ENCODE measurements at regions not wholly inside any gene's neighbourhood (a gene's known extent, or its start where the extent isn't known, plus 50 kb on each side); places are given as distances from the start of the nearest gene placed in this dataset.
A peak's percentile ranks its signal among the peaks of the same experiment; 100 is the strongest.

- DNase-seq: no peak
These were observed 92.1 kb upstream of the FAM3C start for GRCh38 chr7:121488111-121488650.

- DNase-seq: no peak
These were observed 90.5 kb upstream of the FAM3C start for GRCh38 chr7:121486590-121486989.

GRCh38 chr7:121485467-121486243 is 89.5 kb upstream of the FAM3C start:
- peak; percentile 9 for DNase-seq

- no peak for DNase-seq
These were observed 88.1 kb upstream of the FAM3C start for GRCh38 chr7:121484089-121484763.

GRCh38 chr7:121480566-121481335 is 84.6 kb upstream of the FAM3C start:
- DNase-seq: no peak

GRCh38 chr7:121480058-121480457 is 84.0 kb upstream of the FAM3C start:
- no peak for DNase-seq

GRCh38 chr7:121479466-121479865 is 83.4 kb upstream of the FAM3C start:
- no peak for DNase-seq

GRCh38 chr7:121475806-121476205 is 79.7 kb upstream of the FAM3C start:
- no peak for DNase-seq

- no peak for DNase-seq
These were observed 78.2 kb upstream of the FAM3C start for GRCh38 chr7:121474301-121474673.

- no peak for DNase-seq
These were observed 77.7 kb upstream of the FAM3C start for GRCh38 chr7:121473645-121474300.

- DNase-seq: no peak
These were observed 70.3 kb upstream of the FAM3C start for GRCh38 chr7:121466455-121466854.

- no peak for DNase-seq
These were observed 63.0 kb upstream of the FAM3C start for GRCh38 chr7:121459148-121459547.

- no peak for DNase-seq
These were observed 60.8 kb upstream of the FAM3C start for GRCh38 chr7:121456785-121457359.

- DNase-seq: no peak
These were observed 59.9 kb upstream of the FAM3C start for GRCh38 chr7:121456015-121456414.

- no peak for DNase-seq
These were observed 56.3 kb upstream of the FAM3C start for GRCh38 chr7:121452389-121452788.

- no peak for DNase-seq
These were observed 55.4 kb upstream of the FAM3C start for GRCh38 chr7:121451367-121452094.

GRCh38 chr7:121450631-121451198 is 54.6 kb upstream of the FAM3C start:
- no peak for DNase-seq

- DNase-seq: no peak
These were observed 53.7 kb upstream of the FAM3C start for GRCh38 chr7:121449735-121450240.

- no peak for DNase-seq
These were observed 53.2 kb upstream of the FAM3C start for GRCh38 chr7:121449329-121449728.

GRCh38 chr7:121448429-121448828 is 52.3 kb upstream of the FAM3C start:
- no peak for DNase-seq

- DNase-seq: no peak
These were observed 51.8 kb upstream of the FAM3C start for GRCh38 chr7:121447911-121448300.

Measured in NCI-H2171 treated with DMSO at 0.1 percent for 48 hours (cell line).